CD14-positive monocyte (primary cell): ENCODE measurements at regions not wholly inside any gene's neighbourhood (a gene's known extent, or its start where the extent isn't known, plus 50 kb on each side); places are given as distances from the start of the nearest gene placed in this dataset.

Experiments used
- DNase-seq, 3 donors: peaks; one replicate each; pipeline ENCODE4 v3.0.0-alpha.2; 2011 to 2022
- H2AFZ ChIP-seq: 2 replicates; pipeline ENCODE4 v1.6.0; 2012; ENCODE audit warnings: mild to moderate bottlenecking, low read depth, low read length, inconsistent platforms; ENCODE audit not compliant: insufficient read depth, poor library complexity, severe bottlenecking
- H3K27ac ChIP-seq, 2 donors: 1 replicate in 1 of 2; 2 replicates in 1 of 2; pipeline ENCODE4 v1.5.1; 2012 to 2013; ENCODE audit warnings: low read length in 2 of 2, control low read depth in 1 of 2, inconsistent platforms in 1 of 2, low read depth in 1 of 2, mild to moderate bottlenecking in 1 of 2
- H3K27me3 ChIP-seq, 2 donors: one replicate each; pipeline versions ENCODE4 v1.6.0 to v1.6.1; 2011 to 2013; ENCODE audit warnings: low read length in 2 of 2; ENCODE audit not compliant: control insufficient read depth in 2 of 2, insufficient read depth in 2 of 2
- H3K36me3 ChIP-seq, 2 donors: replicated peaks in 1 of 2; 1 replicate in 1 of 2; 2 replicates in 1 of 2; pipeline versions ENCODE4 v1.5.1 to v1.6.1; 2012 to 2013; ENCODE audit warnings: low read length in 2 of 2, control low read depth in 1 of 2, inconsistent platforms in 1 of 2, mild to moderate bottlenecking in 1 of 2; ENCODE audit not compliant: insufficient read depth in 2 of 2, control insufficient read depth in 1 of 2
- H3K4me1 ChIP-seq, 2 donors: 1 replicate in 1 of 2; 2 replicates in 1 of 2; pipeline versions ENCODE4 v1.5.1 to v1.6.1; 2012 to 2013; ENCODE audit warnings: low read length in 2 of 2, control low read depth in 1 of 2, inconsistent platforms in 1 of 2, mild to moderate bottlenecking in 1 of 2, moderate library complexity in 1 of 2; ENCODE audit not compliant: insufficient read depth in 2 of 2, control insufficient read depth in 1 of 2
- H3K4me2 ChIP-seq: replicated peaks from 2 replicates; pipeline ENCODE3; 2012; ENCODE audit warnings: low read length, moderate library complexity, mild to moderate bottlenecking; ENCODE audit not compliant: poor library complexity, severe bottlenecking; ENCODE audit errors: extremely low read depth
- H3K4me3 ChIP-seq, 3 experiments: fragments of 200-600 bp in 1 of 3; sonication (generic) in 1 of 3; replicated peaks in 1 of 3; 1 replicate in 2 of 3; 2 replicates in 1 of 3; pipeline ENCODE4 v1.5.1; 2011 to 2013; ENCODE audit warnings: low read length in 3 of 3, mild to moderate bottlenecking in 3 of 3, control low read depth in 2 of 3, low read depth in 2 of 3, inconsistent platforms in 1 of 3, moderate library complexity in 1 of 3
- H3K79me2 ChIP-seq: 2 replicates; pipeline ENCODE4 v1.6.0; 2012; ENCODE audit warnings: mild to moderate bottlenecking, control low read depth, inconsistent platforms, low read length, moderate library complexity; ENCODE audit not compliant: insufficient read depth
- H3K9ac ChIP-seq: 2 replicates; pipeline ENCODE4 v1.6.0; 2017; ENCODE audit warnings: low read length, mild to moderate bottlenecking; ENCODE audit not compliant: insufficient read depth, poor library complexity, severe bottlenecking
- H3K9me3 ChIP-seq, 2 donors: replicated peaks in 1 of 2; 1 replicate in 1 of 2; 2 replicates in 1 of 2; pipeline versions ENCODE4 v1.5.1 to v1.6.1; 2012 to 2013; ENCODE audit warnings: low read length in 2 of 2, control low read depth in 1 of 2; ENCODE audit not compliant: control insufficient read depth in 1 of 2, insufficient read depth in 1 of 2
- H4K20me1 ChIP-seq: 2 replicates; pipeline ENCODE4 v1.6.0; 2012; ENCODE audit warnings: mild to moderate bottlenecking, low read length, control low read depth, moderate library complexity; ENCODE audit not compliant: insufficient read depth
- H3K27ac Mint-ChIP-seq, 7 donors: one replicate each; pipeline ENCODE4 v1.8.0; 2020; ENCODE audit warnings: mild to moderate bottlenecking in 7 of 7, mixed read lengths in 7 of 7, moderate library complexity in 6 of 7, inconsistent platforms in 2 of 7
- H3K27me3 Mint-ChIP-seq, 3 donors: one replicate each; pipeline ENCODE4 v1.8.0; 2021 to 2022; ENCODE audit warnings: low read depth in 3 of 3, mild to moderate bottlenecking in 3 of 3, mixed read lengths in 3 of 3, moderate library complexity in 3 of 3, inconsistent platforms in 1 of 3
- H3K36me3 Mint-ChIP-seq, 2 donors: one replicate each; pipeline ENCODE4 v1.8.0; 2020; ENCODE audit warnings: mixed read lengths in 2 of 2, inconsistent platforms in 1 of 2, mild to moderate bottlenecking in 1 of 2
- H3K4me1 Mint-ChIP-seq: one replicate; pipeline ENCODE4 v1.8.0; 2020; ENCODE audit warnings: mild to moderate bottlenecking, mixed read lengths
- H3K4me3 Mint-ChIP-seq, 2 donors: one replicate each; pipeline ENCODE4 v1.8.0; 2020; ENCODE audit warnings: mild to moderate bottlenecking in 2 of 2, mixed read lengths in 2 of 2, moderate library complexity in 1 of 2
- H3K9me3 Mint-ChIP-seq, 7 donors: one replicate each; pipeline ENCODE4 v1.8.0; 2020 to 2022; ENCODE audit warnings: mixed read lengths in 7 of 7, mild to moderate bottlenecking in 6 of 7, moderate library complexity in 6 of 7, inconsistent platforms in 2 of 7
- WGBS: methylation state at CpG from one replicate; pipeline ENCODE4 v1.1.5; 2013; ENCODE audit warnings: missing lambda C conversion rate; ENCODE audit not compliant: insufficient coverage; 5-methylcytosine and 5-hydroxymethylcytosine counted together
- intact Hi-C, 2 donors: fragments of 100-400 bp; cut with micrococcal nuclease; formaldehyde crosslinking; loops; one replicate each; pipeline versions ENCODE4 v1.15.0 to v1.15.1; 2023
- TF ChIP-seq, protein P1 (sequence below): fragments of 200-600 bp; IDR thresholded peaks from one replicate; pipeline ENCODE4 v1.8.0; 2022; ENCODE audit warnings: antibody characterized with exemption, mild to moderate bottlenecking

DNA sequence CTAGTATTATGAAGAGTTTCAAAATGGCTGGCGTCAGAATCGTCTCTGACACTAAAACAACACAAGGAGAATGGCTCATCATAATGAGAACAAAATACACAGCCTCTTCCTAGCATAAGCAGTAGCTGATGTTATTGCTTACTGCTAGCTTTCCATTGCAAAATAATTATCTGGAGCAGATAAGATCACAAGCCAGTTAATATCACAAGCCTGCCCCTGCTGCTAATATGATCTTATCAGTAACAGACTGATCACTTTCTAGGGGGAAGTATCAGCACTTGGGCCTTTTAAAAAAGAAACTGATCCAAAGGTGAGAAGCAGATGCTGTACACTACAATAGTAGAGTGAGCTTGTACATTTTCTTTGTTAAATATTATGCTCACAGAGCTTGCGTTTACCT is 554.8 kb upstream of the PABPC4L start:
- WGBS: 100% methylated on average over 1 of the region's 3 CpGs

DNA sequence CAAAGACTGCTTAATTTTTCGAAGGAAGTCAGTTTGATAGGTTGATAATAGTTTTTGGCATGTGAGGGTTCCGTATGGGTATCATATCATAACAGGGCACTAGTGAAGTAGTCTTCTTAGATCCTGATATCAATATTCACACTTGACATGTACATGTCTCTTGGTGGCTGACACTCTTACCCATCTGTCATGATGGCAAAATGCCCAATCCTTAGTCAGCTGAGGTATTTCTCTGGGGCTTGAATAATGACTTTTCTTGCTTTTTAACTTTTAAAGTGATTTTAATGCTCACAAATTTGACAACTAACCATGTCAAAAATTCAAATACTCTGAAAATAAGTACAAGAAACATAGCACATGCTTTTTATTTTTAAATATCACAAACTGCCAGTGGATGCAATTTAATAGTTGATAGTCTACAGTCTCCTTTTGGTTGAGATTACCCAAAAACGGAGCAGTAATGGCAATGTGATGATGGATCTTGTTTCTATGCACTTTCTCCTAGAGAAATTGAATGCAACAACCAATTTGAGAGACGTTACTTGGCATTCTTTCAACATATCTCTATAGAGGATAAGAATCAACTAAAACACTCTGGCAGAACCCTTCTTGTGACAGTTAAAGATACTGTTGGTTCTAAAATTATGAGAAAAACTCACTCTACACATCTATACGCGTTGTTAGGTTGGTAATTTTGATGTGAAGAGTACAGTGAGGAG is 552.9 kb upstream of the PABPC4L start:
- intact Hi-C loops: no loop called here
- Mint-ChIP-seq H3K4me1 (no peaks in the 10 kb centered on the region), H3K27ac (no peak overlapping the region), H3K27me3 (no peaks in the 10 kb centered on the region), H3K9me3 (no peaks in the 10 kb centered on the region), H3K36me3 (no peaks in the 10 kb centered on the region), H3K4me3 (no peak overlapping the region)
- Histone ChIP-seq H3K9me3 (no peaks in the 10 kb centered on the region), H3K27me3 (no peaks in the 10 kb centered on the region), H3K27ac (no peak overlapping the region), H3K4me2 (no peak overlapping the region), H4K20me1 (no peaks in the 10 kb centered on the region), H2AFZ (no peak overlapping the region), H3K36me3 (no peaks in the 10 kb centered on the region), H3K4me1 (no peaks in the 10 kb centered on the region), H3K9ac (no peak overlapping the region), H3K79me2 (no peaks in the 10 kb centered on the region), H3K4me3 (no peak overlapping the region)
- DNase-seq: no peak
- TF ChIP-seq, protein P1, sequence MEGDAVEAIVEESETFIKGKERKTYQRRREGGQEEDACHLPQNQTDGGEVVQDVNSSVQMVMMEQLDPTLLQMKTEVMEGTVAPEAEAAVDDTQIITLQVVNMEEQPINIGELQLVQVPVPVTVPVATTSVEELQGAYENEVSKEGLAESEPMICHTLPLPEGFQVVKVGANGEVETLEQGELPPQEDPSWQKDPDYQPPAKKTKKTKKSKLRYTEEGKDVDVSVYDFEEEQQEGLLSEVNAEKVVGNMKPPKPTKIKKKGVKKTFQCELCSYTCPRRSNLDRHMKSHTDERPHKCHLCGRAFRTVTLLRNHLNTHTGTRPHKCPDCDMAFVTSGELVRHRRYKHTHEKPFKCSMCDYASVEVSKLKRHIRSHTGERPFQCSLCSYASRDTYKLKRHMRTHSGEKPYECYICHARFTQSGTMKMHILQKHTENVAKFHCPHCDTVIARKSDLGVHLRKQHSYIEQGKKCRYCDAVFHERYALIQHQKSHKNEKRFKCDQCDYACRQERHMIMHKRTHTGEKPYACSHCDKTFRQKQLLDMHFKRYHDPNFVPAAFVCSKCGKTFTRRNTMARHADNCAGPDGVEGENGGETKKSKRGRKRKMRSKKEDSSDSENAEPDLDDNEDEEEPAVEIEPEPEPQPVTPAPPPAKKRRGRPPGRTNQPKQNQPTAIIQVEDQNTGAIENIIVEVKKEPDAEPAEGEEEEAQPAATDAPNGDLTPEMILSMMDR: no peak
- no CpG with 5 or more reads among the region's 6 CpGs for WGBS

More for the DNA sequence above, 554.8 kb upstream of the PABPC4L start:
- no peak overlapping the region for H3K27ac Mint-ChIP-seq
- Histone ChIP-seq H3K9ac (no peak overlapping the region), H3K4me3 (no peak overlapping the region), H2AFZ (no peak overlapping the region), H3K4me2 (no peak overlapping the region), H3K36me3 (no peaks in the 10 kb centered on the region), H4K20me1 (no peaks in the 10 kb centered on the region), H3K9me3 (no peaks in the 10 kb centered on the region), H3K27ac (no peak overlapping the region), H3K27me3 (no peaks in the 10 kb centered on the region), H3K79me2 (no peaks in the 10 kb centered on the region), H3K4me1 (no peaks in the 10 kb centered on the region)
- no peaks in the 10 kb centered on the region for H3K27me3 Mint-ChIP-seq
- H3K9me3 Mint-ChIP-seq: peaks cover 0 to 2% (median 0%) of the 10 kb centered on the region in 7 donors
- no peak for DNase-seq
- no peaks in the 10 kb centered on the region for H3K36me3 Mint-ChIP-seq
- intact Hi-C loops: no loop called here
- no peak overlapping the region for H3K4me3 Mint-ChIP-seq
- H3K4me1 Mint-ChIP-seq: no peaks in the 10 kb centered on the region
- TF ChIP-seq, protein P1: no peak
